ENCODE measurements at regions not wholly inside any gene's neighbourhood (a gene's known extent, or its start where the extent isn't known, plus 50 kb on each side); places are given as distances from the start of the nearest gene placed in this dataset.

- no peak for ATAC-seq (ENCODE audit: insufficient read depth, low read depth)
Observed at GRCh38 chr5:163244445-163244987, 192.9 kb upstream of the CCNG1 start.

GRCh38 chr5:163245584-163245983, 191.8 kb upstream of the CCNG1 start:
- Histone ChIP-seq H3K9ac (ENCODE audit: low read depth, low read length) (no peak overlapping the region), H3K4me3 (ENCODE audit: low read depth in 1 of 2, low read length in 2 of 2) (no peak overlapping the region), H3K4me1 (ENCODE audit: insufficient read depth, low read length) (no peaks in the 10 kb centered on the region), H3K9me3 (ENCODE audit: insufficient read depth, low read length, severe bottlenecking) (no peaks in the 10 kb centered on the region), H3K27ac (ENCODE audit: low read length) (no peak overlapping the region), H3K27me3 (ENCODE audit: insufficient read depth, low read length, poor library complexity) (no peaks in the 10 kb centered on the region), H4K20me1 (ENCODE audit: insufficient read depth, low read length) (no peaks in the 10 kb centered on the region), H3K36me3 (ENCODE audit: insufficient read depth, low read length) (no peaks in the 10 kb centered on the region), H2AFZ (ENCODE audit: low read depth, low read length) (0 out of 2 replicates have a peak overlapping the region, but pooled peaks have one; percentile 30), H3K79me2 (ENCODE audit: insufficient read depth, low read length) (no peaks in the 10 kb centered on the region), H3K4me2 (ENCODE audit: insufficient read depth, low read length) (no peak overlapping the region)
- no peak for ATAC-seq (ENCODE audit: insufficient read depth, low read depth)
- DNase-seq = no peak
- TF ChIP-seq, protein P1, sequence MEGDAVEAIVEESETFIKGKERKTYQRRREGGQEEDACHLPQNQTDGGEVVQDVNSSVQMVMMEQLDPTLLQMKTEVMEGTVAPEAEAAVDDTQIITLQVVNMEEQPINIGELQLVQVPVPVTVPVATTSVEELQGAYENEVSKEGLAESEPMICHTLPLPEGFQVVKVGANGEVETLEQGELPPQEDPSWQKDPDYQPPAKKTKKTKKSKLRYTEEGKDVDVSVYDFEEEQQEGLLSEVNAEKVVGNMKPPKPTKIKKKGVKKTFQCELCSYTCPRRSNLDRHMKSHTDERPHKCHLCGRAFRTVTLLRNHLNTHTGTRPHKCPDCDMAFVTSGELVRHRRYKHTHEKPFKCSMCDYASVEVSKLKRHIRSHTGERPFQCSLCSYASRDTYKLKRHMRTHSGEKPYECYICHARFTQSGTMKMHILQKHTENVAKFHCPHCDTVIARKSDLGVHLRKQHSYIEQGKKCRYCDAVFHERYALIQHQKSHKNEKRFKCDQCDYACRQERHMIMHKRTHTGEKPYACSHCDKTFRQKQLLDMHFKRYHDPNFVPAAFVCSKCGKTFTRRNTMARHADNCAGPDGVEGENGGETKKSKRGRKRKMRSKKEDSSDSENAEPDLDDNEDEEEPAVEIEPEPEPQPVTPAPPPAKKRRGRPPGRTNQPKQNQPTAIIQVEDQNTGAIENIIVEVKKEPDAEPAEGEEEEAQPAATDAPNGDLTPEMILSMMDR (IDR thresholded peaks at IDR 0.05; ENCODE audit: borderline replicate concordance, extremely low read depth, low read length, poor library complexity, severe bottlenecking) = no peak
- no peak for TF ChIP-seq EZH2 (IDR thresholded peaks at IDR 0.05; ENCODE audit: borderline replicate concordance, low read depth, low read length, severe bottlenecking)

More at GRCh38 chr5:163244445-163244987, 192.9 kb upstream of the CCNG1 start:
- no peak overlapping the region for H2AFZ ChIP-seq (ENCODE audit: low read depth, low read length)
- H3K4me1 ChIP-seq (ENCODE audit: insufficient read depth, low read length) = no peaks in the 10 kb centered on the region
- H3K4me3 ChIP-seq (ENCODE audit: low read depth in 1 of 2, low read length in 2 of 2) = no peak overlapping the region
- no peaks in the 10 kb centered on the region for H3K27me3 ChIP-seq (ENCODE audit: insufficient read depth, low read length, poor library complexity)
- no peak overlapping the region for H3K27ac ChIP-seq (ENCODE audit: low read length)
- H3K36me3 ChIP-seq (ENCODE audit: insufficient read depth, low read length) = no peaks in the 10 kb centered on the region
- TF ChIP-seq EZH2 (IDR thresholded peaks at IDR 0.05; ENCODE audit: borderline replicate concordance, low read depth, low read length, severe bottlenecking) = no peak
- TF ChIP-seq, protein P1 (IDR thresholded peaks at IDR 0.05; ENCODE audit: borderline replicate concordance, extremely low read depth, low read length, poor library complexity, severe bottlenecking) = no peak
- H3K9me3 ChIP-seq (ENCODE audit: insufficient read depth, low read length, severe bottlenecking) = no peaks in the 10 kb centered on the region
- H3K79me2 ChIP-seq (ENCODE audit: insufficient read depth, low read length) = no peaks in the 10 kb centered on the region
- no peak for DNase-seq
- H3K4me2 ChIP-seq (ENCODE audit: insufficient read depth, low read length) = no peak overlapping the region
- no peaks in the 10 kb centered on the region for H4K20me1 ChIP-seq (ENCODE audit: insufficient read depth, low read length)
- H3K9ac ChIP-seq (ENCODE audit: low read depth, low read length) = no peak overlapping the region

DNA sequence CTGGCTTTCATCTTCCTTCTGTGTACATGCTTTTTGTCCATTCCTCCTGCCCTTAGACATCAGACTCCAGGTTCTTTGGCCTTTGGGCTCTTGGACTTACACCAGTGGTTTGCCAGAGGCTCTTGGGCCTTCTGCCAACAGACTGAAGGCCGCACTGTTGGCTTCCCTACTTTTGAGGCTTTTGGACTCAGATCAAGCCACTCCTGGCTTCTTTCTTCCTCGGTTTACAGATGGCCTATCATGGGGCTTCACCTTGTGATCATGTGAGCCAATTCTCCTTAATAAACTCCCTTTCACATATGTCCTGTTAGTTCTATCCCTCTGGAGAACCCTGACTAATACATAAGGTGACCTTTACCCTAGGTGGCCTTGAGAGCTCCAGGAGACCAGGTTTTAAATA, 189.1 kb upstream of the CCNG1 start:
- no peak for DNase-seq

More for the DNA sequence above, 189.1 kb upstream of the CCNG1 start:
- Histone ChIP-seq H4K20me1 (ENCODE audit: insufficient read depth, low read length) (no peaks in the 10 kb centered on the region), H3K4me1 (ENCODE audit: insufficient read depth, low read length) (peaks cover 7% of the 10 kb centered on the region), H3K79me2 (ENCODE audit: insufficient read depth, low read length) (no peaks in the 10 kb centered on the region), H3K9me3 (ENCODE audit: insufficient read depth, low read length, severe bottlenecking) (no peaks in the 10 kb centered on the region), H3K4me3 (ENCODE audit: low read depth in 1 of 2, low read length in 2 of 2) (no peak overlapping the region), H3K4me2 (ENCODE audit: insufficient read depth, low read length) (no peak overlapping the region), H3K36me3 (ENCODE audit: insufficient read depth, low read length) (no peaks in the 10 kb centered on the region), H3K27me3 (ENCODE audit: insufficient read depth, low read length, poor library complexity) (no peaks in the 10 kb centered on the region), H2AFZ (ENCODE audit: low read depth, low read length) (no peak overlapping the region), H3K27ac (ENCODE audit: low read length) (no peak overlapping the region), H3K9ac (ENCODE audit: low read depth, low read length) (no peak overlapping the region)
- no peak for TF ChIP-seq EZH2 (IDR thresholded peaks at IDR 0.05; ENCODE audit: borderline replicate concordance, low read depth, low read length, severe bottlenecking)
- TF ChIP-seq, protein P1 (IDR thresholded peaks at IDR 0.05; ENCODE audit: borderline replicate concordance, extremely low read depth, low read length, poor library complexity, severe bottlenecking) = no peak
- ATAC-seq (ENCODE audit: insufficient read depth, low read depth) = no peak

Data from DND-41 (cell line).